ENCODE measurements at regions not wholly inside any gene's neighbourhood (a gene's known extent, or its start where the extent isn't known, plus 50 kb on each side); places are given as distances from the start of the nearest gene placed in this dataset.

DNA sequence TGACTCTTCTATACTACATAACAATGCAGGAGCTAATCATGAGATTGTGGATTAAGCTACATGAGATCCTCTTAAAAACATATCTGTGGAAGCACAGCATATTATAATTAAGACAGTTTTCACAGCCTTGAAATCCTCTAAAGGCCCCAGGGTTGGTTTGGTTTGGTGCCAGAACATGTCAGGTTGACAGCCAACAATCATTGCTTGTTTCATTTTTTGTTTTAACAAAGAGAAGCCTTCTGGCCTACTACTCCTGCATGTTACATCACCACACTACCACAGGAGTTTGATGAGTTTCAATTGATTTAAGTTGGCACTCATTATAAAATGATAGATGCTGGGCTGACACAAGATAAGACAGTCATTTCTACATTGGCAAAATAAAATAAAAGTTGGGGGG is 255.9 kb upstream of the ERBB4 start:
- TF ChIP-seq, protein P1, sequence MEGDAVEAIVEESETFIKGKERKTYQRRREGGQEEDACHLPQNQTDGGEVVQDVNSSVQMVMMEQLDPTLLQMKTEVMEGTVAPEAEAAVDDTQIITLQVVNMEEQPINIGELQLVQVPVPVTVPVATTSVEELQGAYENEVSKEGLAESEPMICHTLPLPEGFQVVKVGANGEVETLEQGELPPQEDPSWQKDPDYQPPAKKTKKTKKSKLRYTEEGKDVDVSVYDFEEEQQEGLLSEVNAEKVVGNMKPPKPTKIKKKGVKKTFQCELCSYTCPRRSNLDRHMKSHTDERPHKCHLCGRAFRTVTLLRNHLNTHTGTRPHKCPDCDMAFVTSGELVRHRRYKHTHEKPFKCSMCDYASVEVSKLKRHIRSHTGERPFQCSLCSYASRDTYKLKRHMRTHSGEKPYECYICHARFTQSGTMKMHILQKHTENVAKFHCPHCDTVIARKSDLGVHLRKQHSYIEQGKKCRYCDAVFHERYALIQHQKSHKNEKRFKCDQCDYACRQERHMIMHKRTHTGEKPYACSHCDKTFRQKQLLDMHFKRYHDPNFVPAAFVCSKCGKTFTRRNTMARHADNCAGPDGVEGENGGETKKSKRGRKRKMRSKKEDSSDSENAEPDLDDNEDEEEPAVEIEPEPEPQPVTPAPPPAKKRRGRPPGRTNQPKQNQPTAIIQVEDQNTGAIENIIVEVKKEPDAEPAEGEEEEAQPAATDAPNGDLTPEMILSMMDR (conservative IDR thresholded peaks at IDR 0.05; ENCODE audit: low read depth, low read length) = no peak
- TF ChIP-seq EZH2 (IDR thresholded peaks at IDR 0.05; ENCODE audit: low read length, unreplicated experiment) = no peak

Data from PC-3 (cell line).